SU-DHL-6 (cell line): ENCODE measurements at regions not wholly inside any gene's neighbourhood (a gene's known extent, or its start where the extent isn't known, plus 50 kb on each side); places are given as distances from the start of the nearest gene placed in this dataset.

Experiments
- H2AFZ ChIP-seq: fragments of 200-600 bp; sonication (generic); 2 replicates; pipeline ENCODE4 v1.6.1; 2014; ENCODE audit warnings: low read depth, mild to moderate bottlenecking, moderate library complexity, mixed read lengths, antibody characterized with exemption, low read length; ENCODE audit not compliant: severe bottlenecking
- H3F3A ChIP-seq: fragments of 200-600 bp; shearing (Covaris generic); 2 replicates; pipeline ENCODE4 v1.6.0; 2016; ENCODE audit warnings: antibody characterized with exemption, mild to moderate bottlenecking; ENCODE audit not compliant: insufficient read depth
- H3K27ac ChIP-seq: fragments of 200-600 bp; sonication (generic); 2 replicates; pipeline ENCODE4 v1.5.1; 2016; ENCODE audit warnings: low read depth, mild to moderate bottlenecking, low read length, moderate library complexity, mixed read lengths
- H3K27me3 ChIP-seq: fragments of 200-600 bp; sonication (generic), shearing (Covaris generic); 2 replicates; pipeline ENCODE4 v1.6.0; 2014; ENCODE audit warnings: mild to moderate bottlenecking, low read length
- H3K36me3 ChIP-seq: fragments of 200-600 bp; sonication (generic); 2 replicates; pipeline ENCODE4 v1.6.1; 2014; ENCODE audit warnings: mild to moderate bottlenecking, low read length, mixed read lengths
- H3K4me2 ChIP-seq: fragments of 300-600, 200-600 bp; shearing (Covaris generic), sonication (generic); 2 replicates; pipeline ENCODE4 v1.6.0; 2014; ENCODE audit warnings: low read length, low read depth, mild to moderate bottlenecking; ENCODE audit not compliant: poor library complexity, severe bottlenecking
- H3K4me3 ChIP-seq: fragments of 200-600 bp; sonication (generic); 2 replicates; pipeline ENCODE4 v1.5.1; 2014; ENCODE audit warnings: antibody characterized with exemption, low read length, mild to moderate bottlenecking, mixed read lengths; ENCODE audit not compliant: insufficient read depth, poor library complexity, severe bottlenecking
- H3K79me2 ChIP-seq: fragments of 200-600 bp; sonication (generic); 2 replicates; pipeline ENCODE4 v1.6.1; 2014; ENCODE audit warnings: mild to moderate bottlenecking, low read length, moderate library complexity; ENCODE audit not compliant: insufficient read depth
- H3K9ac ChIP-seq: fragments of 200-600 bp; sonication (generic); 2 replicates; pipeline ENCODE4 v1.7.0; 2014; ENCODE audit warnings: mild to moderate bottlenecking, low read length
- H3K9me2 ChIP-seq: fragments of 200-600 bp; sonication (generic); replicated peaks from 2 replicates; pipeline ENCODE4 v1.6.1; 2014; ENCODE audit warnings: low read length; ENCODE audit not compliant: insufficient read depth
- H3K9me3 ChIP-seq: fragments of 200-600 bp; sonication (generic); 2 replicates; pipeline ENCODE4 v1.6.1; 2014; ENCODE audit warnings: low read length, mixed read lengths; ENCODE audit not compliant: insufficient read depth
- H4K20me1 ChIP-seq: fragments of 200-600 bp; sonication (generic); 2 replicates; pipeline ENCODE4 v1.6.1; 2014; ENCODE audit warnings: low read depth, mild to moderate bottlenecking, antibody characterized with exemption, low read length, moderate library complexity, mixed read lengths
- CTCF ChIP-seq: fragments of 200-600 bp; sonication (generic); IDR thresholded peaks from one replicate; pipeline ENCODE4 v1.5.1; 2017; ENCODE audit warnings: antibody characterized with exemption, mild to moderate bottlenecking, low read length, moderate library complexity; ENCODE audit not compliant: insufficient read depth, poor library complexity, severe bottlenecking
- EZH2phosphoT487 ChIP-seq: fragments of 200-600 bp; sonication (generic), shearing (Covaris generic); conservative IDR thresholded peaks from 2 replicates; pipeline ENCODE4 v1.6.1; 2018; ENCODE audit warnings: mild to moderate bottlenecking, antibody characterized with exemption, low read length, moderate library complexity, mixed read lengths

DNA sequence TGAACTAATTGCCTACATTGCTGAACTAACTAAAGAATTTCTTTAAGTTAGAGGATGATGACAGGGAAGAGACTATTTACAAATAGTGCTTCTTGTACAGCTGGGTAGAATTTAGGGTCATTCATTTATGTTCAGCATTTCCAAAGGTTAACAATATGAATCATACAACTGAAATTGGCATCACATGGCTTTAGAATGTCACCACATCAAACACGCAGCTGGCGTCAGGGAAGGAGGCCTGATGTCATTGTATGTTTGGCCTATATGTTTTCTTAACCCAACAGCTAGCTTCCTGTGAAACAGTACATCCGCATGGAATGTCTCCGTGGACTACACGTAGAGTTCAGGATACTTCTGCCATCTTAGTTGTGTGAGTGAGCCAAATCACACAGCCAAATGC is 99.0 kb upstream of the TNFSF11 start:
- Histone ChIP-seq H4K20me1 (no peaks in the 10 kb centered on the region), H3K4me2 (no peak overlapping the region)
- no peak for TF ChIP-seq EZH2phosphoT487
- no peak for TF ChIP-seq CTCF

GRCh38 chr13:42477596-42478190 is 96.3 kb upstream of the TNFSF11 start:
- H4K20me1 ChIP-seq = no peaks in the 10 kb centered on the region
- no peak overlapping the region for H3K9ac ChIP-seq
- no peak overlapping the region for H3K4me2 ChIP-seq
- H3K27me3 ChIP-seq = no peaks in the 10 kb centered on the region
- H2AFZ ChIP-seq = no peak overlapping the region
- H3K9me3 ChIP-seq = no peaks in the 10 kb centered on the region
- no peaks in the 10 kb centered on the region for H3K79me2 ChIP-seq
- no peak overlapping the region for H3K4me3 ChIP-seq
- no peak overlapping the region for H3K27ac ChIP-seq
- no peaks in the 10 kb centered on the region for H3K9me2 ChIP-seq
- no peak for TF ChIP-seq CTCF
- TF ChIP-seq EZH2phosphoT487 = no peak
- H3F3A ChIP-seq = no peaks in the 10 kb centered on the region
- no peaks in the 10 kb centered on the region for H3K36me3 ChIP-seq

More for the DNA sequence above, 99.0 kb upstream of the TNFSF11 start:
- Histone ChIP-seq H3K27ac (no peak overlapping the region), H3K4me3 (no peak overlapping the region), H2AFZ (no peak overlapping the region), H3K9me2 (no peaks in the 10 kb centered on the region), H3F3A (no peaks in the 10 kb centered on the region), H3K9ac (no peak overlapping the region), H3K9me3 (no peaks in the 10 kb centered on the region), H3K79me2 (no peaks in the 10 kb centered on the region), H3K36me3 (no peaks in the 10 kb centered on the region), H3K27me3 (no peaks in the 10 kb centered on the region)

DNA sequence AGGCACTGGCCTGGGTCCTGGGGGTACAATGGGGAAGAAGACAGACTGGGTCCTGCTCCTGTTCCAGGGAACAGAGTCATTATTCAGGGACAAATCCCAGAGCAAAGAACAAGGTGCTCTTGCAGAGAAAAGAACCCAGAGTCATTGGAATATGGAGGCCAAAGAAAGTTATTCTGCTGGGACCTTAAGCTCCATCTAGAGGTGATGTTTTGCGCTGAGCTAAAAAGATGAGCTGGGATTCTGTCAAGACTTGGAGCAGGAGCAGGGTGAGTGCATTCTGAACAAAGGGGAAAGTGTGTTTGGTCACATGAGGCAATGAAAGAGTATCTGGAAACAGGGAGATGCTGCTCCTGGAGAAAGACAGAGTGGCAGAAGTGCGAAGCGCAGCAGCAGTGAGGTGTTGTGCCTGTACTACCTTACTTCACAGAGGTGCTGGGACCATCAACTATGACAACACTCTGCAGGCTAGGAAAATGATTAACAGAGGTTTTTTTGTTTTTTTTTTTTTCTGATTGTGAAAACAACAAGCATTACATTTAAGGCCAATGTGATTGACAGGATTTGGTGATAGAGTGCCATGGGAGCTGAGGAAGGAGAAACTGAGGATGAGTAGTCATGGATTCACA is 95.3 kb upstream of the TNFSF11 start:
- Histone ChIP-seq H3K79me2 (no peaks in the 10 kb centered on the region), H2AFZ (no peak overlapping the region), H3K4me2 (no peak overlapping the region), H3K9me2 (no peaks in the 10 kb centered on the region), H3K9me3 (no peaks in the 10 kb centered on the region), H3K27me3 (no peaks in the 10 kb centered on the region), H3K4me3 (no peak overlapping the region), H3K36me3 (no peaks in the 10 kb centered on the region), H4K20me1 (no peaks in the 10 kb centered on the region), H3K27ac (no peak overlapping the region), H3K9ac (no peak overlapping the region), H3F3A (no peaks in the 10 kb centered on the region)
- TF ChIP-seq EZH2phosphoT487 (no peak), CTCF (no peak)
